H9 (cell line): ENCODE measurements at regions not wholly inside any gene's neighbourhood (a gene's known extent, or its start where the extent isn't known, plus 50 kb on each side); places are given as distances from the start of the nearest gene placed in this dataset.

Source experiments
- DNase-seq: peaks from one replicate; pipeline ENCODE4 v3.0.0-alpha.2; 2017
- H2AFZ ChIP-seq: one replicate; pipeline ENCODE4 v1.6.1; 2013; ENCODE audit warnings: mild to moderate bottlenecking, low read length, control low read depth, moderate library complexity
- H2AK5ac ChIP-seq: 2 replicates; pipeline ENCODE4 v1.6.1; 2013; ENCODE audit warnings: low read length, control low read depth, mixed read lengths; ENCODE audit not compliant: insufficient read length
- H2BK120ac ChIP-seq: one replicate; pipeline ENCODE4 v1.6.1; 2013; ENCODE audit warnings: low read depth, mild to moderate bottlenecking, low read length, control low read depth, inconsistent platforms; ENCODE audit not compliant: poor library complexity, severe bottlenecking
- H2BK12ac ChIP-seq: 2 replicates; pipeline ENCODE4 v1.6.1; 2013; ENCODE audit warnings: low read length, control low read depth, mixed read lengths, low read depth; ENCODE audit not compliant: insufficient read length
- H2BK15ac ChIP-seq: 2 replicates; pipeline ENCODE4 v1.6.1; 2013; ENCODE audit warnings: low read depth, low read length, control low read depth
- H2BK20ac ChIP-seq: one replicate; pipeline ENCODE4 v1.6.1; 2013; ENCODE audit warnings: low read depth, mild to moderate bottlenecking, low read length, control low read depth, inconsistent platforms; ENCODE audit not compliant: poor library complexity, severe bottlenecking
- H2BK5ac ChIP-seq: 2 replicates; pipeline ENCODE4 v1.6.1; 2013; ENCODE audit warnings: low read length, control low read depth, mixed read lengths; ENCODE audit not compliant: insufficient read length
- H3K14ac ChIP-seq: 2 replicates; pipeline ENCODE4 v1.6.1; 2013; ENCODE audit warnings: low read length, control low read depth; ENCODE audit not compliant: insufficient read depth
- H3K18ac ChIP-seq: 2 replicates; pipeline ENCODE4 v1.6.1; 2013; ENCODE audit warnings: low read depth, mild to moderate bottlenecking, mixed read lengths, low read length, control low read depth; ENCODE audit not compliant: insufficient read length
- H3K23ac ChIP-seq: 2 replicates; pipeline ENCODE4 v1.6.1; 2013; ENCODE audit warnings: low read length, control low read depth, mixed read lengths, low read depth; ENCODE audit not compliant: insufficient read length
- H3K23me2 ChIP-seq: 2 replicates; pipeline ENCODE4 v1.6.1; 2013; ENCODE audit warnings: low read depth, mild to moderate bottlenecking, mixed read lengths, low read length, control low read depth; ENCODE audit not compliant: insufficient read length, poor library complexity, severe bottlenecking
- H3K27ac ChIP-seq: 2 replicates; pipeline ENCODE4 v1.5.1; 2013; ENCODE audit warnings: low read length, control low read depth, mixed read lengths, low read depth; ENCODE audit not compliant: insufficient read length
- H3K27me3 ChIP-seq: 2 replicates; pipeline ENCODE4 v1.6.1; 2013; ENCODE audit warnings: low read length, control low read depth, inconsistent platforms; ENCODE audit not compliant: insufficient read depth
- H3K4ac ChIP-seq: 2 replicates; pipeline ENCODE4 v1.6.1; 2013; ENCODE audit warnings: low read depth, mild to moderate bottlenecking, control low read depth, inconsistent platforms, low read length, moderate library complexity
- H3K4me1 ChIP-seq: 2 replicates; pipeline ENCODE4 v1.6.1; 2013; ENCODE audit warnings: low read length, control low read depth, inconsistent platforms; ENCODE audit not compliant: insufficient read depth
- H3K4me2 ChIP-seq: 2 replicates; pipeline ENCODE4 v1.6.1; 2013; ENCODE audit warnings: low read length, control low read depth, mixed read lengths; ENCODE audit not compliant: insufficient read length, insufficient read depth
- H3K56ac ChIP-seq: 2 replicates; pipeline ENCODE4 v1.6.1; 2013; ENCODE audit warnings: low read depth, mild to moderate bottlenecking, mixed read lengths, low read length, control low read depth; ENCODE audit not compliant: insufficient read length
- H3K79me1 ChIP-seq: 2 replicates; pipeline ENCODE4 v1.6.1; 2013; ENCODE audit warnings: low read depth, mild to moderate bottlenecking, moderate library complexity, low read length, control low read depth, inconsistent platforms; ENCODE audit not compliant: insufficient read depth, poor library complexity, severe bottlenecking
- H3K79me2 ChIP-seq: 2 replicates; pipeline ENCODE4 v1.6.1; 2013; ENCODE audit warnings: low read length, control low read depth, inconsistent platforms; ENCODE audit not compliant: insufficient read depth
- H3K9ac ChIP-seq: 2 replicates; pipeline ENCODE4 v1.6.1; 2013; ENCODE audit warnings: low read length, control low read depth, mixed read lengths; ENCODE audit not compliant: insufficient read length; ENCODE audit errors: extremely low read depth
- H3K9me3 ChIP-seq: one replicate; pipeline ENCODE4 v1.6.1; 2013; ENCODE audit warnings: low read depth, low read length, inconsistent platforms; ENCODE audit not compliant: control insufficient read depth
- H3T11ph ChIP-seq: one replicate; pipeline ENCODE4 v1.6.1; 2013; ENCODE audit warnings: mild to moderate bottlenecking, low read length, control low read depth, inconsistent platforms
- H4K20me1 ChIP-seq: one replicate; pipeline ENCODE4 v1.6.1; 2013; ENCODE audit not compliant: control insufficient read depth, insufficient read length, insufficient read depth
- H4K5ac ChIP-seq: 2 replicates; pipeline ENCODE4 v1.6.1; 2013; ENCODE audit warnings: low read depth, mild to moderate bottlenecking, mixed read lengths, low read length, control low read depth; ENCODE audit not compliant: insufficient read length
- H4K8ac ChIP-seq: replicated peaks from 2 replicates; pipeline ENCODE4 v1.6.1; 2013; ENCODE audit warnings: low read length, control low read depth, mixed read lengths, low read depth; ENCODE audit not compliant: insufficient read length
- H4K91ac ChIP-seq: 2 replicates; pipeline ENCODE4 v1.6.1; 2013; ENCODE audit warnings: low read depth, mild to moderate bottlenecking, moderate library complexity, mixed read lengths, low read length, control low read depth; ENCODE audit not compliant: insufficient read length
- H3K27ac Mint-ChIP-seq, 3 experiments: 2 replicates in 2 of 3; 3 replicates in 1 of 3; pipeline ENCODE4 v1.8.0; 2020 to 2021; ENCODE audit warnings: mixed read lengths in 3 of 3, mild to moderate bottlenecking in 1 of 3, moderate library complexity in 1 of 3
- H3K27me3 Mint-ChIP-seq: 2 replicates; pipeline ENCODE4 v1.8.0; 2021; ENCODE audit warnings: low read depth, mild to moderate bottlenecking, moderate library complexity, mixed read lengths
- H3K36me3 Mint-ChIP-seq, 3 experiments: 2 replicates in 2 of 3; 3 replicates in 1 of 3; pipeline ENCODE4 v1.8.0; 2020 to 2021; ENCODE audit warnings: low read depth in 3 of 3, mixed read lengths in 3 of 3; ENCODE audit not compliant: insufficient read depth in 1 of 3
- H3K4me1 Mint-ChIP-seq, 2 experiments: 2 replicates each; pipeline ENCODE4 v1.8.0; 2020; ENCODE audit warnings: mixed read lengths in 2 of 2
- H3K4me3 Mint-ChIP-seq, 2 experiments: 2 replicates in 1 of 2; 3 replicates in 1 of 2; pipeline ENCODE4 v1.8.0; 2020 to 2021; ENCODE audit warnings: mild to moderate bottlenecking in 2 of 2, mixed read lengths in 2 of 2, moderate library complexity in 1 of 2
- H3K9me3 Mint-ChIP-seq, 2 experiments: 2 replicates in 1 of 2; 3 replicates in 1 of 2; pipeline ENCODE4 v1.8.0; 2020; ENCODE audit warnings: mild to moderate bottlenecking in 2 of 2, mixed read lengths in 2 of 2, moderate library complexity in 1 of 2
- WGBS: extraction: QIAGEN DNeasy Blood & Tissue Kit; methylation state at CpG from one replicate; pipeline ENCODE4 v1.1.7; 2013; ENCODE audit warnings: missing lambda C conversion rate, low lambda C conversion rate, mixed read lengths; ENCODE audit not compliant: insufficient read length; ENCODE audit errors: extremely low coverage; 5-methylcytosine and 5-hydroxymethylcytosine counted together
- TF ChIP-seq, protein P1 (sequence below): fragments of 200-600 bp; sonication (generic); conservative IDR thresholded peaks from 3 replicates; pipeline ENCODE4 v1.8.0; 2021; ENCODE audit warnings: antibody characterized with exemption, mild to moderate bottlenecking

DNA sequence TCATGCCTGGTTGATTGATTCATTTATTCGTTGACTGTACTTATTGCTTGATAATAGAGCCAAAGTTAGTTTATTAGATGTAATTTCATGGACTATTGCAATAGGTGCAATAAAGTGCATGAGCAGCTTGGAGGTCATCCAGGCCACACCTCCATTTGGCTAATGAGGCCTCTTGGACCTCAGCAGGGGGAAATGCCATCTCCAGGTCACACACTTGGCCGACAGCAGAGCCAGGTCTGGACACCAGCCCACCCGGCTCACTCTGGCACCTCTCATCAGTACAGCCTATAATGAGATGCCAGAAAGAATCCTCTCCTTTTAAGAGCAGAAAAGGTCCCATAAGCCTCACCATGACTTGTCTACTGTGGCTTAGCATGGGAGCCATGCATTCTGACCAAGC, 71.2 kb upstream of the AFF3 start:
- no peak overlapping the region for H3T11ph ChIP-seq
- no peaks in the 10 kb centered on the region for H3K4me1 Mint-ChIP-seq
- H3K4me1 ChIP-seq, result no peaks in the 10 kb centered on the region
- no peaks in the 10 kb centered on the region for H3K27me3 ChIP-seq
- H3K9me3 Mint-ChIP-seq, result no peaks in the 10 kb centered on the region
- TF ChIP-seq, protein P1, sequence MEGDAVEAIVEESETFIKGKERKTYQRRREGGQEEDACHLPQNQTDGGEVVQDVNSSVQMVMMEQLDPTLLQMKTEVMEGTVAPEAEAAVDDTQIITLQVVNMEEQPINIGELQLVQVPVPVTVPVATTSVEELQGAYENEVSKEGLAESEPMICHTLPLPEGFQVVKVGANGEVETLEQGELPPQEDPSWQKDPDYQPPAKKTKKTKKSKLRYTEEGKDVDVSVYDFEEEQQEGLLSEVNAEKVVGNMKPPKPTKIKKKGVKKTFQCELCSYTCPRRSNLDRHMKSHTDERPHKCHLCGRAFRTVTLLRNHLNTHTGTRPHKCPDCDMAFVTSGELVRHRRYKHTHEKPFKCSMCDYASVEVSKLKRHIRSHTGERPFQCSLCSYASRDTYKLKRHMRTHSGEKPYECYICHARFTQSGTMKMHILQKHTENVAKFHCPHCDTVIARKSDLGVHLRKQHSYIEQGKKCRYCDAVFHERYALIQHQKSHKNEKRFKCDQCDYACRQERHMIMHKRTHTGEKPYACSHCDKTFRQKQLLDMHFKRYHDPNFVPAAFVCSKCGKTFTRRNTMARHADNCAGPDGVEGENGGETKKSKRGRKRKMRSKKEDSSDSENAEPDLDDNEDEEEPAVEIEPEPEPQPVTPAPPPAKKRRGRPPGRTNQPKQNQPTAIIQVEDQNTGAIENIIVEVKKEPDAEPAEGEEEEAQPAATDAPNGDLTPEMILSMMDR, result no peak
- no peak overlapping the region for H3K4me2 ChIP-seq
- no peaks in the 10 kb centered on the region for H3K79me2 ChIP-seq
- no peak overlapping the region for H3K9ac ChIP-seq
- no peak overlapping the region for H3K4ac ChIP-seq
- WGBS, result no CpG with 5 or more reads among the region's 3 CpGs
- no peaks in the 10 kb centered on the region; a peak in 1 of 7 replicates for H3K36me3 Mint-ChIP-seq
- no peak overlapping the region for H3K27ac ChIP-seq
- no peak overlapping the region for H2BK120ac ChIP-seq
- H2BK20ac ChIP-seq, result no peak overlapping the region
- H3K23me2 ChIP-seq, result no peaks in the 10 kb centered on the region
- no peak overlapping the region for H3K27ac Mint-ChIP-seq
- H2BK12ac ChIP-seq, result no peak overlapping the region
- peaks cover 15% of the 10 kb centered on the region for H3K27me3 Mint-ChIP-seq
- no peak overlapping the region for H4K8ac ChIP-seq
- no peak overlapping the region for H4K91ac ChIP-seq
- H2BK15ac ChIP-seq, result no peak overlapping the region
- no peak overlapping the region for H3K18ac ChIP-seq
- no peaks in the 10 kb centered on the region for H4K20me1 ChIP-seq
- H2AFZ ChIP-seq, result no peak overlapping the region
- H3K79me1 ChIP-seq, result no peaks in the 10 kb centered on the region
- no peak overlapping the region for H3K4me3 Mint-ChIP-seq
- no peak overlapping the region for H3K23ac ChIP-seq
- H3K9me3 ChIP-seq, result no peaks in the 10 kb centered on the region
- H4K5ac ChIP-seq, result no peak overlapping the region
- no peak overlapping the region for H2AK5ac ChIP-seq
- no peak overlapping the region for H2BK5ac ChIP-seq
- no peak for DNase-seq
- H3K14ac ChIP-seq, result no peak overlapping the region
- no peak overlapping the region for H3K56ac ChIP-seq
